ENCODE measurements at regions not wholly inside any gene's neighbourhood (a gene's known extent, or its start where the extent isn't known, plus 50 kb on each side); places are given as distances from the start of the nearest gene placed in this dataset.
"Not testable (repeated sequence)": the region's sequence is repeated elsewhere in the genome, so short reads cannot be mapped to it uniquely, and the experiment has no call there.

DNA sequence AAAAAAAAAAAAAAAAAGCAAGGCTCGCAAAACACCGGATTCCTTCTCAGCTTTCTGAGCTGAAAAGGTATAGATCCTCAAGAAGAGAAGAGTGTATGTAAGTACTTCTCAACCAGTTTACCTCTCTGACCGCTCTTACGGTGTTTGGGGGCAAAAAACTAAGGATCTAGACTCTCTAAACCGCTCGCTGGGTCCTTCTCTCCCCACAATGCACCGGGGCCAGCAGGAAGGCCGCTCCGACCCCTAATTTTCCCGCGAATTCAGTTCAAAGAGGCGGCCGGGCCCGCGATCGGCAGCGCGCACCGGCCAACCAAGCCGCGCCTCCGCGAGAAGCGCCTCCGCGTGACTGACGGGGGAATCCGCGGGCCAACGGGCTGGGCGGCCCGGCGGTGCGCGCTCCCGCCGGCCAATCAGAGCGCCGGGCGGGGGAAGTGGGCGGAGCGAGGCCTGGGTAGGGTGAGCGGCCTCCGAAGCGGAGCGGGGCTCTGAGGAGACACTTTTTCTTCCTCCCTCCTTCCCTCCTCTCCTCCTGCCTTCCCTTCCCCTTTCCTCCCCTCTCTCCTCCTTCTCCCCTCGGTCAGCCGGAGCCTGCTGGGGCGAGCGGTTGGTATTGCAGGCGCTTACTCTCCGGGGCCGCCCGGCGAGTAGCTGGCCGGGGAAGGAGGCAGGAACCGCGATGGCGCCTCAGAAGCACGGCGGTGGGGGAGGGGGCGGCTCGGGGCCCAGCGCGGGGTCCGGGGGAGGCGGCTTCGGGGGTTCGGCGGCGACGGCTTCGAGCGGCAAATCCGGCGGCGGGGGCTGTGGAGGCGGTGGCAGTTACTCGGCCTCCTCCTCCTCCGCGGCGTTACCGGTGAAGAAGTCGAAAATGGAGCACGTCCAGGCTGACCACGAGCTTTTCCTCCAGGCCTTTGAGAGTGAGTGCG lies 93.0 kb downstream of the CRLF3 start:
- Histone ChIP-seq H3K9ac (peak overlapping the region; percentile 78), H3K79me2 (peaks cover 27% of the 10 kb centered on the region), H2AFZ (peak overlapping the region; percentile 91), H3K4me2 (ENCODE audit: low read length) (peak overlapping the region; percentile 60), H3K27ac (peak overlapping the region; percentile 82), H3K4me3 (ENCODE audit: low read depth, low read length) (peak overlapping the region; percentile 82)
- H3K9me3 ChIP-seq (ENCODE audit: control insufficient read depth, low read length); H3K36me3 ChIP-seq (ENCODE audit: control insufficient read depth, insufficient read depth, low read length); H3K4me1 ChIP-seq; H3K27me3 ChIP-seq (ENCODE audit: control insufficient read depth, insufficient read depth, low read length): not testable (repeated sequence)

- Histone ChIP-seq H3K4me2 (ENCODE audit: low read length) (peak overlapping the region; percentile 44), H3K4me3 (ENCODE audit: low read depth, low read length) (peak overlapping the region; percentile 31), H3K79me2 (peaks cover 22% of the 10 kb centered on the region)
- not testable (repeated sequence) for H3K9ac ChIP-seq; H3K27ac ChIP-seq; H3K9me3 ChIP-seq (ENCODE audit: control insufficient read depth, low read length); H3K4me1 ChIP-seq; H3K36me3 ChIP-seq (ENCODE audit: control insufficient read depth, insufficient read depth, low read length); H3K27me3 ChIP-seq (ENCODE audit: control insufficient read depth, insufficient read depth, low read length); H2AFZ ChIP-seq
These were observed 93.7 kb downstream of the CRLF3 start for GRCh38 chr17:30730837-30731209.

- not testable (repeated sequence) for H2AFZ ChIP-seq; H3K27me3 ChIP-seq (ENCODE audit: control insufficient read depth, insufficient read depth, low read length); H3K27ac ChIP-seq; H3K4me2 ChIP-seq (ENCODE audit: low read length); H3K4me3 ChIP-seq (ENCODE audit: low read depth, low read length); H3K9me3 ChIP-seq (ENCODE audit: control insufficient read depth, low read length); H3K4me1 ChIP-seq; H3K9ac ChIP-seq; H3K36me3 ChIP-seq (ENCODE audit: control insufficient read depth, insufficient read depth, low read length)
- peaks cover 23% of the 10 kb centered on the region for H3K79me2 ChIP-seq
These were observed 94.2 kb downstream of the CRLF3 start for GRCh38 chr17:30730171-30730836.

GRCh38 chr17:30729471-30730170 lies 94.9 kb downstream of the CRLF3 start:
- peaks cover 20% of the 10 kb centered on the region for H3K79me2 ChIP-seq
- not testable (repeated sequence) for H3K4me1 ChIP-seq; H3K36me3 ChIP-seq (ENCODE audit: control insufficient read depth, insufficient read depth, low read length); H3K9ac ChIP-seq; H3K27me3 ChIP-seq (ENCODE audit: control insufficient read depth, insufficient read depth, low read length); H3K27ac ChIP-seq; H3K9me3 ChIP-seq (ENCODE audit: control insufficient read depth, low read length); H2AFZ ChIP-seq; H3K4me3 ChIP-seq (ENCODE audit: low read depth, low read length); H3K4me2 ChIP-seq (ENCODE audit: low read length)

DNA sequence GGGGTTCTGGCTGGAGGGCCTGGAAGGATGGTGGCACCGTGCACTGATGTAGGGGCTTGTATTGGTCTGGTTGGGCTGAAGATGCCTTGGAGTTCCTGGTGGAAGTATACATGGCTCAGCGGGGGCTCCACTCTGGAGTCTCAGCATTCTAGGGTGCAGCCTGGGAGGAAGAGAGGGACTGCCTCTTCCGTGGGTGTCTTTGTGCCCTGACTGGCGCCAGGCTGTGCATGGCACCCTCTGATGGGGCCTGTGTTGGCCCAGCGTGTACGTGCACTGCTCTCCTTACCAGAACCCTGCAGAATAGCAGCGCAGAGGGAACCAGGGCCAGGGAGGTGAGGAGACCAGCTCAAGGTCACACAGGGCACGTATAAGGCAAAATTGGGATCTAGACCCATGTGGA lies 97.0 kb downstream of the CRLF3 start:
- H3K9me3 ChIP-seq (ENCODE audit: control insufficient read depth, low read length); H3K4me3 ChIP-seq (ENCODE audit: low read depth, low read length); H3K9ac ChIP-seq; H2AFZ ChIP-seq; H3K4me1 ChIP-seq; H3K4me2 ChIP-seq (ENCODE audit: low read length); H3K27ac ChIP-seq; H3K36me3 ChIP-seq (ENCODE audit: control insufficient read depth, insufficient read depth, low read length); H3K27me3 ChIP-seq (ENCODE audit: control insufficient read depth, insufficient read depth, low read length): not testable (repeated sequence)
- peaks cover 20% of the 10 kb centered on the region for H3K79me2 ChIP-seq

GRCh38 chr17:30726734-30727133 lies 97.8 kb downstream of the CRLF3 start:
- H3K27ac ChIP-seq; H2AFZ ChIP-seq; H3K27me3 ChIP-seq (ENCODE audit: control insufficient read depth, insufficient read depth, low read length); H3K4me2 ChIP-seq (ENCODE audit: low read length); H3K4me3 ChIP-seq (ENCODE audit: low read depth, low read length); H3K9ac ChIP-seq; H3K9me3 ChIP-seq (ENCODE audit: control insufficient read depth, low read length); H3K36me3 ChIP-seq (ENCODE audit: control insufficient read depth, insufficient read depth, low read length); H3K4me1 ChIP-seq: not testable (repeated sequence)
- H3K79me2 ChIP-seq: peaks cover 25% of the 10 kb centered on the region

DNA sequence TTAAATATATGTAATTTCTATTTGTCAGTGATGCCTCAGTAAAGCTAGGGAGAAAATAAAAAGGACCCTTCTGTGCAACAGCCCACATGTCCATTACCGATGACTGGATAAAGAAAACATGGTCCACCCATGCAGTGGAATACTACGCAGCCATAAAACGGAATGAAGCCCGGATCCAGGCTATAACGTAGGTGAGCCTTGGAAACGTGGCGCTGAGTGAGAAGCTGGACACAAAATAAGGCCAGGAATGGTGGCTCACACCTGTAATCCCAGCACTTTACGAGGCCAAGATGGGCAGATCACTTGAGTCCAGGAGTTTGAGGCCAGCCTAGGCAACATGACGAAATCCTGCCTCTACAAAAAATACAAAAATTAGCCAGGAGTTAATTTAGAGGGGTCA lies 98.2 kb downstream of the CRLF3 start:
- peaks cover 27% of the 10 kb centered on the region for H3K79me2 ChIP-seq
- H3K4me2 ChIP-seq (ENCODE audit: low read length); H3K4me1 ChIP-seq; H3K36me3 ChIP-seq (ENCODE audit: control insufficient read depth, insufficient read depth, low read length); H3K9ac ChIP-seq; H3K27ac ChIP-seq; H3K9me3 ChIP-seq (ENCODE audit: control insufficient read depth, low read length); H3K27me3 ChIP-seq (ENCODE audit: control insufficient read depth, insufficient read depth, low read length); H3K4me3 ChIP-seq (ENCODE audit: low read depth, low read length); H2AFZ ChIP-seq: not testable (repeated sequence)

- not testable (repeated sequence) for H3K4me1 ChIP-seq; H3K4me2 ChIP-seq (ENCODE audit: low read length); H3K9ac ChIP-seq; H2AFZ ChIP-seq; H3K27me3 ChIP-seq (ENCODE audit: control insufficient read depth, insufficient read depth, low read length); H3K4me3 ChIP-seq (ENCODE audit: low read depth, low read length); H3K27ac ChIP-seq; H3K9me3 ChIP-seq (ENCODE audit: control insufficient read depth, low read length); H3K36me3 ChIP-seq (ENCODE audit: control insufficient read depth, insufficient read depth, low read length)
- peaks cover 41% of the 10 kb centered on the region for H3K79me2 ChIP-seq
These were observed 100.3 kb downstream of the CRLF3 start for GRCh38 chr17:30724034-30724650.

DNA sequence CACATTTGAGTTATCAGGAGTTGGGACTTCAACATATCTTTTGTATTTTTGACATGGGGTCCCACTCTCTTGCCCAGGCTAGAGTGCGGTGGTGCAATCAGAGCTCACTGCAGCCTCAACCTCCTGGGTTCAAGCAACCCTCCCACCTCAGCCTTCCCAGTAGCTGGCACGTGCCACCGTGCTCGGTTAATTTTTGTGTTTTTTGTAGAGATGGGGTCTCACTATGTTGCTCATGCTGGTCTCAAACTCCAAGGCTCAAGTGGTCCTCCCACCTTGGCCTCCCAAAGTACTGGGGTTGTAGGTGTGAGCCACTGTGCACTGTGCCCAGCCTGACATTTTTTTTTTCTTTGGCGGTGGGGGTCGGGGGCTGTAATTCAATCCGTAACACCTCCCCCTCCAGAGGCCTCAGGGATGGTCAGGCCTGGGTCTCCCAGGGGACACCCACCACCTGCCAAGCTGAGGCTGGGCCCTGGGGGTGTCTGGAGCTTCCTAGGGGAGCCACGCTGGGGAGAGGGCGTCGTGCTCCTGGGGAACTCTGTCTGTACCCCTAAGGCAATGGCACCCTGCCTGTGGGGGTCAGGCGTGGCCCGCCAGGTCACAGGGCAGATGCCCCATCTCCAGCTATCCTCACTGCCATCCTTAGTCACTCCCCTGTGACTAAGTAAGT lies 102.2 kb downstream of the CRLF3 start:
- not testable (repeated sequence) for H3K4me3 ChIP-seq (ENCODE audit: low read depth, low read length); H3K4me1 ChIP-seq; H3K27me3 ChIP-seq (ENCODE audit: control insufficient read depth, insufficient read depth, low read length); H2AFZ ChIP-seq; H3K9me3 ChIP-seq (ENCODE audit: control insufficient read depth, low read length); H3K9ac ChIP-seq; H3K27ac ChIP-seq; H3K4me2 ChIP-seq (ENCODE audit: low read length); H3K36me3 ChIP-seq (ENCODE audit: control insufficient read depth, insufficient read depth, low read length)
- peaks cover 50% of the 10 kb centered on the region for H3K79me2 ChIP-seq

- H3K9ac ChIP-seq; H3K4me3 ChIP-seq (ENCODE audit: low read depth, low read length); H3K27me3 ChIP-seq (ENCODE audit: control insufficient read depth, insufficient read depth, low read length); H3K9me3 ChIP-seq (ENCODE audit: control insufficient read depth, low read length); H3K36me3 ChIP-seq (ENCODE audit: control insufficient read depth, insufficient read depth, low read length); H3K27ac ChIP-seq; H3K4me2 ChIP-seq (ENCODE audit: low read length); H2AFZ ChIP-seq; H3K4me1 ChIP-seq: not testable (repeated sequence)
- peaks cover 58% of the 10 kb centered on the region for H3K79me2 ChIP-seq
These were observed 103.5 kb downstream of the CRLF3 start for GRCh38 chr17:30720971-30721370.
